MM.1S (cell line): ENCODE measurements at regions not wholly inside any gene's neighbourhood (a gene's known extent, or its start where the extent isn't known, plus 50 kb on each side); places are given as distances from the start of the nearest gene placed in this dataset.

Experiments
- DNase-seq: peaks from one replicate; pipeline ENCODE4 v3.0.0-alpha.2; 2015
- H2AFZ ChIP-seq: fragments of 300-600 bp; sonication (generic); 2 replicates; pipeline ENCODE4 v1.6.0; 2016; ENCODE audit warnings: antibody characterized with exemption, low read length
- H3F3A ChIP-seq: fragments of 300-600 bp; sonication (generic); 2 replicates; pipeline ENCODE4 v1.6.1; 2016; ENCODE audit warnings: mild to moderate bottlenecking, antibody characterized with exemption, low read length, moderate library complexity, mixed read lengths; ENCODE audit not compliant: insufficient read depth
- H3K27ac ChIP-seq: fragments of 300-600 bp; sonication (generic); 2 replicates; pipeline ENCODE4 v1.5.1; 2016; ENCODE audit warnings: mild to moderate bottlenecking, low read length
- H3K27me3 ChIP-seq: fragments of 300-600 bp; sonication (generic); replicated peaks from 2 replicates; pipeline ENCODE4 v1.6.0; 2016; ENCODE audit warnings: low read length; ENCODE audit not compliant: insufficient read depth
- H3K36me3 ChIP-seq: fragments of 300-600 bp; sonication (generic); replicated peaks from 2 replicates; pipeline ENCODE4 v1.6.1; 2016; ENCODE audit warnings: mild to moderate bottlenecking, low read length, mixed read lengths; ENCODE audit not compliant: insufficient read depth
- H3K4me1 ChIP-seq: fragments of 300-600 bp; sonication (generic); 2 replicates; pipeline ENCODE4 v1.6.1; 2016; ENCODE audit warnings: low read length, mixed read lengths
- H3K4me2 ChIP-seq: fragments of 300-600 bp; sonication (generic); 2 replicates; pipeline ENCODE4 v1.6.0; 2016; ENCODE audit warnings: low read depth, low read length
- H3K4me3 ChIP-seq: fragments of 300-600 bp; sonication (generic); 2 replicates; pipeline ENCODE4 v1.5.1; 2016; ENCODE audit warnings: low read length, mixed read lengths
- H3K79me2 ChIP-seq: fragments of 300-600 bp; sonication (generic); 2 replicates; pipeline ENCODE4 v1.6.1; 2016; ENCODE audit warnings: mixed run types, low read length, mixed read lengths
- H3K9ac ChIP-seq: fragments of 300-600 bp; sonication (generic); 2 replicates; pipeline ENCODE4 v1.6.1; 2016; ENCODE audit warnings: low read length, mixed read lengths
- H3K9me2 ChIP-seq: fragments of 300-600 bp; sonication (generic); replicated peaks from 2 replicates; pipeline ENCODE4 v1.6.1; 2016; ENCODE audit warnings: mild to moderate bottlenecking, low read length, mixed read lengths; ENCODE audit not compliant: insufficient read depth
- H3K9me3 ChIP-seq: fragments of 300-600 bp; sonication (generic); replicated peaks from 2 replicates; pipeline ENCODE4 v1.6.1; 2016; ENCODE audit warnings: mild to moderate bottlenecking, low read length, mixed read lengths; ENCODE audit not compliant: insufficient read depth
- H4K20me1 ChIP-seq: fragments of 300-600 bp; sonication (generic); 2 replicates; pipeline ENCODE4 v1.6.1; 2016; ENCODE audit warnings: mild to moderate bottlenecking, low read length, moderate library complexity, mixed read lengths; ENCODE audit not compliant: insufficient read depth
- EZH2 ChIP-seq: fragments of 300-600 bp; sonication (generic); optimal IDR thresholded peaks from 2 replicates; pipeline ENCODE3; 2017; ENCODE audit warnings: low read depth, mild to moderate bottlenecking, antibody characterized with exemption, low read length, mixed read lengths
- EZH2phosphoT487 ChIP-seq: fragments of 300-600 bp; sonication (generic); IDR thresholded peaks from 2 replicates; pipeline ENCODE4 v1.6.1; 2018; ENCODE audit warnings: antibody characterized with exemption, low read length
- TF ChIP-seq, protein P1 (sequence below): fragments of 300-600 bp; sonication (generic); IDR thresholded peaks from 2 replicates; pipeline ENCODE4 v1.5.1; 2016; ENCODE audit warnings: antibody characterized with exemption, low read length, mixed read lengths

DNA sequence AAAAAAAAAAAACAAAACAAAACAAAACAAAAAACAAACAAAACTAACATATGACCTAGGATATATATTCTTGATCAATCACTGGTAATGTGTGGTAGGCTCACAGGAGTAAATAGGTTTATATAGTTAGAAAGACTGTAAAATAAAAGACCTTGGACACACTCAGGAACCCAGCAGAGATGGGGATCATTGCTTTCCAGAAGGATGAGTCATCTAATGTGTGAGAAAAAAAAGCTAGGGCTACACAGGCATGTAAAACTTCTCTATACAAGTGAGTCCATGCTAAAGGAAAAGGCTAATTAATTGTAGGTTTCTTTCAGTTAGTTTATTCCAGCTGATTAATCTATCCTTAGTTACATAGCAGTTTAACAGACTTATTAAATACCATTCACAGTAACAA lies 710.3 kb upstream of the ARPP21 start:
- no peaks in the 10 kb centered on the region for H3K36me3 ChIP-seq
- H3F3A ChIP-seq: no peaks in the 10 kb centered on the region
- H3K27me3 ChIP-seq: no peaks in the 10 kb centered on the region
- no peaks in the 10 kb centered on the region for H3K9me2 ChIP-seq
- H3K79me2 ChIP-seq: no peaks in the 10 kb centered on the region
- no peaks in the 10 kb centered on the region for H3K9me3 ChIP-seq
- H2AFZ ChIP-seq: no peak overlapping the region
- DNase-seq: no peak
- H3K4me3 ChIP-seq: no peak overlapping the region
- H3K27ac ChIP-seq: no peak overlapping the region
- H4K20me1 ChIP-seq: no peaks in the 10 kb centered on the region
- H3K4me1 ChIP-seq: no peaks in the 10 kb centered on the region
- no peak overlapping the region for H3K9ac ChIP-seq
- no peak overlapping the region for H3K4me2 ChIP-seq
- TF ChIP-seq, protein P1, sequence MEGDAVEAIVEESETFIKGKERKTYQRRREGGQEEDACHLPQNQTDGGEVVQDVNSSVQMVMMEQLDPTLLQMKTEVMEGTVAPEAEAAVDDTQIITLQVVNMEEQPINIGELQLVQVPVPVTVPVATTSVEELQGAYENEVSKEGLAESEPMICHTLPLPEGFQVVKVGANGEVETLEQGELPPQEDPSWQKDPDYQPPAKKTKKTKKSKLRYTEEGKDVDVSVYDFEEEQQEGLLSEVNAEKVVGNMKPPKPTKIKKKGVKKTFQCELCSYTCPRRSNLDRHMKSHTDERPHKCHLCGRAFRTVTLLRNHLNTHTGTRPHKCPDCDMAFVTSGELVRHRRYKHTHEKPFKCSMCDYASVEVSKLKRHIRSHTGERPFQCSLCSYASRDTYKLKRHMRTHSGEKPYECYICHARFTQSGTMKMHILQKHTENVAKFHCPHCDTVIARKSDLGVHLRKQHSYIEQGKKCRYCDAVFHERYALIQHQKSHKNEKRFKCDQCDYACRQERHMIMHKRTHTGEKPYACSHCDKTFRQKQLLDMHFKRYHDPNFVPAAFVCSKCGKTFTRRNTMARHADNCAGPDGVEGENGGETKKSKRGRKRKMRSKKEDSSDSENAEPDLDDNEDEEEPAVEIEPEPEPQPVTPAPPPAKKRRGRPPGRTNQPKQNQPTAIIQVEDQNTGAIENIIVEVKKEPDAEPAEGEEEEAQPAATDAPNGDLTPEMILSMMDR: no peak
- TF ChIP-seq EZH2 (no peak), EZH2phosphoT487 (no peak)

DNA sequence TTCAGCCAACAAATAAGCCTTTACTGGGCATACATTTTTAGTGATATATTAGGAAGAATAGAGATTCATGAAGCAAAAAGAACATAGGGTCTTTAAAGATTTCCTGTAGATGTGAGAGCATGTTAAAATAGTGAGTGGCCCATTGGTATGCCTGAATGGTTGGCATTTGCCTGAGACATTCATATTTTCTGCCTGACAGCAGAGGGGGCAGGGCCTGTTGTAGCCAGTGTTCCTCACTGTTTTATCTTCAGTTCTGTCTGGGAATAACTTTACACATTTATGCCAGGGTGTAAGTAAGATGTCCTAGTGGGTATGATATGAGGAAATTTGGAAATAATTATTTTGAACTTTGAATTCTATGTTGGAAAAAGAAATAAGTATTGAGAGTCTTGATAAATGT lies 704.7 kb upstream of the ARPP21 start:
- H3K9me3 ChIP-seq: no peaks in the 10 kb centered on the region
- TF ChIP-seq EZH2 (no peak), EZH2phosphoT487 (no peak)
- TF ChIP-seq, protein P1: no peak
- DNase-seq: no peak
- H3K4me3 ChIP-seq: no peak overlapping the region
- H3K9me2 ChIP-seq: no peaks in the 10 kb centered on the region
- H2AFZ ChIP-seq: no peak overlapping the region
- H4K20me1 ChIP-seq: no peaks in the 10 kb centered on the region
- no peak overlapping the region for H3K27ac ChIP-seq
- H3F3A ChIP-seq: no peaks in the 10 kb centered on the region
- H3K27me3 ChIP-seq: no peaks in the 10 kb centered on the region
- no peaks in the 10 kb centered on the region for H3K36me3 ChIP-seq
- H3K4me1 ChIP-seq: no peaks in the 10 kb centered on the region
- no peak overlapping the region for H3K4me2 ChIP-seq
- no peaks in the 10 kb centered on the region for H3K79me2 ChIP-seq
- no peak overlapping the region for H3K9ac ChIP-seq

DNA sequence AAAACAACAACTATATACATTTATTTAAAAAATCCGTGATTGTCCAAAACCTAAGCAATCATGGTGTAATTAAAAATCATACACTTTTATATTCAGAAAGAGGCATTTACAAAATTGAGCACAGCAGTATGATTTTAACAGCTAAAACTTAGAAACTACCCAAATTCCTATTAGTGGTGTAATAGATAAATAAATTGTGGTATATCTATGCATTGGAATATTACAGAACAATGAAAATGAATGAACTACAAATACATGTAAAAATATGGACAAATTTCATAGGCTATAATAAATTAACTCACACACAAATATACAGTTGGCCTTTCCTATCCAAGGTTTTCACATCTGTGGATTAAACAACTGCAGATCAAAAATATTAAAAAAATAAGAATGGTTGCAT lies 700.5 kb upstream of the ARPP21 start:
- H3K4me1 ChIP-seq: no peaks in the 10 kb centered on the region
- no peaks in the 10 kb centered on the region for H3K27me3 ChIP-seq
- H2AFZ ChIP-seq: no peak overlapping the region
- no peaks in the 10 kb centered on the region for H3F3A ChIP-seq
- no peaks in the 10 kb centered on the region for H3K79me2 ChIP-seq
- TF ChIP-seq, protein P1: no peak
- TF ChIP-seq EZH2 (no peak), EZH2phosphoT487 (no peak)
- H3K27ac ChIP-seq: no peak overlapping the region
- no peak for DNase-seq
- no peak overlapping the region for H3K9ac ChIP-seq
- H3K4me3 ChIP-seq: no peak overlapping the region
- H4K20me1 ChIP-seq: no peaks in the 10 kb centered on the region
- H3K9me2 ChIP-seq: no peaks in the 10 kb centered on the region
- no peaks in the 10 kb centered on the region for H3K36me3 ChIP-seq
- no peak overlapping the region for H3K4me2 ChIP-seq
- no peaks in the 10 kb centered on the region for H3K9me3 ChIP-seq
